Epidermal melanocyte (primary cell): ENCODE measurements at regions not wholly inside any gene's neighbourhood (a gene's known extent, or its start where the extent isn't known, plus 50 kb on each side); places are given as distances from the start of the nearest gene placed in this dataset.

Experiments
- DNase-seq: peaks from one replicate; pipeline ENCODE4 v3.0.0; 2011; ENCODE audit warnings: low spot score; ENCODE audit not compliant: insufficient read length

DNA sequence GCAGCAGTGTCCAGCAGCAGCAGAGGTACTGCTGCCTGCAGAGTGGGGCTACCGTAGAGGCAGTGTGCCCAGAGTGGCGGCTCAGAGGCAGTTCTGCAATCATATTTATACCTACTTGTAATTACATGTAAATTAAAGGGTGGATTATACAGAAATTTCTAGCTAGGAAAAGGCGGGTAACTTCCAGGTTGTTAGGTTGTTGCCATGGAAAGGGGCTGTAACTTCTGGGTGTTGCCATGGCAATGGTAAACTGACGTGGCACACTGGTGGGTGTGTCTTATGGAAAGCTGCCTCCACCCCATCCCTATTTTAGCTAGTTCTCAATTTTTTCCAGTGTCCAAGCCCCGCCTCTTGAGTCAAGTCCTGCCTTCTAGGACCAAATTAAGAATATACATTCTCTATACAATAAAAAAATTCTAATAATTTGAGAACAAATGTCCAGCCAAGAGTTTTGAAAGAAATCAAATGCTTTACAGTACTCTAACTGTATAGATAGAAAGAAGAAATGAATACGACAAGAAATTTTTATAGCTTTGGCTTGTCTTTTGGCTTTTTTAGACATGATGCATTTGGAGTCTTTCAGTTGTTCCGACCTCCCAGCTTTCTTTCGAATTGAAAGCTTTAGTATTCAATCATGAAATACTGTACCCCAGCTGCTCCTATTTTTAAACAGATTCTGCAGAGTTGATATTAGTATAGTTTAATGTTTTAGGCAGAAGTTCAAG lies 816.6 kb downstream of the DIAPH3 start:
- DNase-seq: no peak

DNA sequence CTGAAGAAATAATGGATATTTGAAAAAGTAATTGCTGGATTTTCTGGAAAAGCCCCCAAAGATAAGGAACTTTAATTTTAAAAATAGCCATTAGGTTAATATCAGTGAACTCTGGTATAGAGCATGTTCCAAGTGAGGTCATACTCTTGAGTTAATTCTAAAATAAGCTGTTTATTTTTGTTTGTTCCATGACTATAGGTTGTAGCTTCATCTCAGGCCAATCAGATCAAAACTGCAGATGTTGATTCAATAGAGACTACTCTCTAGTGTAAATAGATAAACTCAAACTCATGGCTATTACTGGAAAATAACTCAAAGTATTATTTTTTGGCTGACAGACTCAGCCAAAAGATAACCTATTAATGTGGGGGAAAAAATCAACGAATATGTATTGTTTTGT lies 815.1 kb downstream of the DIAPH3 start:
- DNase-seq: no peak

DNA sequence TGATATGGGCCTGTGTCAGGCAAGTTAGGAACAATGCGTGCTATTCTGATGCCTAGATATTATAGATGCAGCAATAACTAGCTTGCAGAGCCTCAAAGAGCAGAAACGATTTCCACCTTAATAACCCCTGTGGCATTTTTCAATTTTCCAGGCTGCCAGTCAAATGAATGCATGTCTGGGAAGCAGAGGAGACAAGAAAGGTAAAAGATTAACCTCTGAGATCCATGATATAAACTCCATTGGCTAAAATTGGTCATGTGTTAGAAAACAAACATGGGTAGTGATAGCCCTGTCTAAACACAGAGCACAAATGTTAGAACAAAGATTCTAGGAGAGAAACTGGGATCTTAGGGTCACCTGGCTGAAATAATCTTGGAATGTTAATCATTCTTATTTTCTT lies 811.1 kb downstream of the DIAPH3 start:
- no peak for DNase-seq

DNA sequence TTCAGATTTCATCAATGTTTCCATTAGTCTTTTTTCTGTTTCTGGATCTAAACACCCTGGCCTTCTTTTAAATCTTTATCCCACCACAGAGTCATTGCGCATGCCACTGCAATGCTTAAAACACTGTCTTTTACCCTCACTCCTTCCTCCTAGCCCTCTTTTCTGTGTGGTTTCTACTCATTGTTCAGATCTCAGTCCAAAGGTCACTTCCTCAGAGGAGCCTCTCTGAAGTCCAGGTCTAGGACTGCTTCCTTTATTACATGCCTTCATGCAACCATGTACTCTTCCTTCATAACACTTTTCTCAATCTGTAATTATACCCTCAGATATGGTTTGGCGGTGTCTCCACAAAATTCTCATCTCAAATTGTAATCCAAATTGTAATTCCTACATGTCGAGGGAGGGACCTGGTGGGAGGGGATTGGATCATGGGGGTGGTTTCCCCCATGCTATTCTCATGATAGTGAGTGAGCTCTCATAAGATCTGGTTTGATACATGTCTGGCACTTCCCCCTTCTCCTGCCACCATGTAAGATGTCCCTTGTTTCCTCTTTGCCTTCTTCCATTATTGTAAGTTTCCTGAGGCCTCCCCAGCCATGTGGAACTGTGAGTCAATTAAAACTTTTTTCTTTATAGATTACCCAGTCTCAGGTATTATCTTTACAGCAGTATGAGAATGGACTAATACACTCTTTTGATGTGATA lies 808.9 kb downstream of the DIAPH3 start:
- DNase-seq: no peak

DNA sequence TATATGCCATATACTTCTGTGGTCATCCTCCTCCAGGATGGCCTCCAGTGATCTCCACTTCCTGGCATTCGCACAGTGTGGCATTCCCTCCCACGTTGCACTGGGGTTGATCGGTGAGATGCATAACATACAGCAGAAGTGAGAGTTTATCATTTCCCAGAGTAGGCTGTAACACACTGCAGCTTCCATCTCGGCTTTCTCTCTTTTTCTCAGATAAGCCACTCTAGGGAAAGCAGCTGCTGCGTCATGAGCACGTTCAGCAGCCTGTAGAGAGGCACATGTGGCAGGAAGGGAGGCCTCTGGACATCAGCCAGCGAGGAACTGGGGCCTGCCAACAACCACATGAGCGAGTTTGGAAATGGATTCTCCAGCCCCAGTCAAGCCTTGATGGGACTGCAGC lies 807.1 kb downstream of the DIAPH3 start:
- DNase-seq: no peak

DNA sequence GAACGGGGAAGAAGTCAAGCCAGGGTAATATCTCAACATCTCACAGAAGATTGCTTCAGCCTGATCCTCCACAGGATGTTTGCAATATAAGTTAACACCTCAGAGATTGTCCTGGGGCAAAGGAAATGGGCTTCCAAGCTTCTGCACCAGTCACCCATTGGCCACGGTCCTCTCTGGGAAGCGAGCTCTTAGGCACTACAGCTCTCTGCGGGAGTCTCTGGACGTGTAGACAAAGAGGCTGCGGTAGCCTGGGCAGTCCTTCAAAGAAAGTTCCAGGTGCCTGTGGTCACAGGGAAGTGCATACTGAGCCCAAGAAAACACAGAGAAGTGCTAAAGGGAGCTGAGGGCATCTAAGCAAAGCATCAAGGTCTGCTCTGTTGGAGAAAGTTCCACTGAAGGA lies 805.7 kb downstream of the DIAPH3 start:
- no peak for DNase-seq

DNA sequence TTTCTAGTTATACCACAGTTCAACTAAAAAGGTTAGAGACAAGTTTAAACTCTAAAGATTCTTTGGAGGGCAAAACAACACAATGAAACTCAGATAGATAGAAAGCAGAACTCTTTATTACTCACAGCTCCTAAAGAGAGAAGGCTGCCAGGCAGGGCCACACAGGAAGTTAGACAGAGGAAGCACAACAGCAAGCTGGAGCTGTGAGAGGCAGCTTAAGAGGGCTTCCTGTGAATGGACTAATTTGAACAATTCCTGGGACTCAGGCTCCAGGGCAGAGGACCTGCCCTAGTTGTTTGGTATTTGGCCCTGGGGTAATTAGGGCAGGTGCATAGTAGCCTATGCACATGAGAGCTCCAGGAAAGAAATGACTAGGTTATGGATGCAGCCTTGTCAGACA lies 803.6 kb downstream of the DIAPH3 start:
- DNase-seq: no peak

DNA sequence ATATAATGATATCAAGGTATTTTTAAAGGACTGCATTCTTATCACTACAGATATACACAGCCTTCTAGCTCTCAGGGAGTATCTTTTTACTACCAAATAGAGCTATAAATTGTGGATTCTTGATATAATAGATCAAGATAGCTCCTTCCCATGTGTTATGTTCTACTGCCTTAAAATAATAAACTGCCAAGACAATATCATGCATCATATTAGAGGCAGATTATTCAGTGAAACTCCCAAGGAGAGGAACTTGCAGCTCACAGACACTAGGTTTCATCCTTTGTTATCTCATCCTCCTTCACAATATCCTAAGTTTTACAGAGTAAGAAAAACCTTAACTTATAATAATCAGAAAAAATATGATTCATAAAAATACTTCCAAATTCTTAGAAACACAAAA lies 802.8 kb downstream of the DIAPH3 start:
- no peak for DNase-seq

DNA sequence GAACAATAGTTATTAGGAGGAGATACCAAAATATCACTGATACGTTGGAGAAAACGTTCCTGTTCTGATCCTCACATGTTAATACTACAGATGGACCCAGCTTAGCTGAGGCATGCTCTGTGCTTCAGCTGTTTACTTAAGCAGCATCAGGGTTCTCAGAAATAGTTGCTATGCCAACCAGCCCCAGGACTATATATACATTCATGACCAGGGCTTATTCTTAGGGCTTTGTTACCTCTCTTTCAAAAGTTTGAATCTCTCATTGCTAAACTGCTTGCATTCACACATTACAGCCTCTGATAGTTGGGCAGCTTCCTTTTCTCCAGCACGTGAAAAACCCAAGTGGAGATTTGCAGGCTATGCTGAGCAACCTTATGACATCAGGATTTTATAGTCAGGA lies 800.4 kb downstream of the DIAPH3 start:
- no peak for DNase-seq

DNA sequence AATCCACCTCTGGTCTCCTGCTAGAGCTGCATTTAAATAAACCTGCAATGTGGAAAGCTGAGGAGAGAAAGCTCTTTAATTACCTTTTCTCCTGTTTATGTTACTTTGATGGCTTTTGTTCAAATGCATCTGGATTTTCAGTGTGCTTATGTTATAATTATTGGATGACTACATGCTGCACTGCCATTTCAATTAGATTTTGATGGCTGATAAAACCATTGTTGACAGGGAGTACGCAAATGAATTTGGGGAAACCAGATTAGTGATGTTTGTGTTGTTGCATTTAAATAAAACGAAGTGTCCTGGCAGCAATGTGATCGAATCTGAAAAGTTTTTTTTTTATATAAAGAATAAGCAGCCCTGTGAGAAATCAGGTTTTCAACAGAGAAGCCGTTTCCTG lies 799.8 kb downstream of the DIAPH3 start:
- DNase-seq: no peak

DNA sequence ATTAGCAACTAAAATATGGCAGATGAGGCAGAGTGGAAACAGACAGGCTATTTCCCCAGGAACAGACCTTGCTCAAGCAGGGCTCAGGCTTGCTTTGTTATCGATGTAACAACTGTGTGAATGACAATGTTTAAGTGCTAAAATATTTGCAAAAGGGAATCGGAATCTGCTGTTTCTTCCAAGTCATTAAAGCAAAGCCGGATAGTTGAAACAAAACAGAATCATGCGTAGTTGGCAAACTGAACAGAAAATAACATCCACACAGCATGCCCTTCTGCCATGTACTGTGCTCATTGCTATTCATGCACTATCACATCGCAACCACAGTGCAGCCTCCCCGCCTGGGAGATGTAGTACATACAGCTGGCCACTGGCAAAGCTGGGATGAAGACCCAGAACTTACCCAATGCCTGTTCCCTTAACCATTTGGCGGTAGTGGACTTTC lies 799.1 kb downstream of the DIAPH3 start:
- no peak for DNase-seq

DNA sequence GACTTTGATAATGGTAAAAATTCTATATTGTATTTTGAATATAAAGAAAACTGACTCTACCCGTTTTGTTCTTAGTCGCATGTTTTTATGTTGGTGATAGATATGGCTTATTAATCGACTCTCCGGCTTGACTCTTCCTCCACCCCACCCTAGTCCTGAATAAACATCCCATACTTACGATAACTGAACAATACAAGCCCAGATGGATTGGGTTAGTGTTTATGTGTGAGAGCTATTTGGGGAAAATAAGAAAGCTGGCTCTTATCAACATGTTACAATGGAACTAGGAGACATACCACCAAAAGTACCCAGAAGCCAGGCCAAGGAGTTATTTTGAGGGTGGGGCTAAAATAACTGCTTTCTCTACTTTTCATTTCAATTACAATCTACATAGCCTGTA lies 796.3 kb downstream of the DIAPH3 start:
- DNase-seq: no peak

DNA sequence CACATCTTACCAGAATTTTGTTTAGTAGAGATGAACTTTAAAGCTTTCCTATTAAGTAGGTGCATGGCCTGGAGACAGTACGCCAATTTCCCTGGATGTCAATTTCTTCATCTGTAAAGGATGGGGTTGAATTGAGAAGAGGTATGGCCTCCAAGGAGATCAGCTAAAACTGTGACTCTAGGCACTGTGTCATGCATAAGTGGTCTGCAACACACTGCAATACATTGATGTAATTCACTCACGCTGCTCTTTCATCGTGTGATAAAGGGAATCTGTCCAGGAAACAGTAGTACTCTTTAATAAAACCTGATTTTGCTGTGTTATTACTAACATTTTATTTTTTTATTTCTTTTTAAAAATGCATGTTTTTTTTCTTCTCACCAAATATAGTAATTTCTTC lies 795.8 kb downstream of the DIAPH3 start:
- DNase-seq: no peak

DNA sequence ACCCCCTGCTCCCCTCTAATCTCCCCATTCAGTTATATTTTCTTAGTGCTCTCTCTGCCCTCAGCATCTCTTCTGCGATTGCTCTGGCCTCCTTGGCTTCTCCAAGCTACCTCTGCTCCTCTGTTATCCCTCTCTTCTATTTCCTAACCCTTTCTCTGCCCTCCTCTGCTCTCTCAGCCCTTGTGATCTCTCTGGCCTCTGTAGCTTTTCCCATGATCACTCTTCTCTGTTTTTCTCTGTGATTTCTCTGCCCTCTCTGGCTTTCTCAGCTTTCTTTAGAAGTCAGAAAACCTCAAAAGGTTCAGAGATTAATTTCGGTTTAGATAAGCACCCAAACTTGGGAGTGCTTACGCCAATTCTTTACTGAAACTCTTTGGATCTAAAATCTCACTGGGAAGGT lies 795.0 kb downstream of the DIAPH3 start:
- no peak for DNase-seq

DNA sequence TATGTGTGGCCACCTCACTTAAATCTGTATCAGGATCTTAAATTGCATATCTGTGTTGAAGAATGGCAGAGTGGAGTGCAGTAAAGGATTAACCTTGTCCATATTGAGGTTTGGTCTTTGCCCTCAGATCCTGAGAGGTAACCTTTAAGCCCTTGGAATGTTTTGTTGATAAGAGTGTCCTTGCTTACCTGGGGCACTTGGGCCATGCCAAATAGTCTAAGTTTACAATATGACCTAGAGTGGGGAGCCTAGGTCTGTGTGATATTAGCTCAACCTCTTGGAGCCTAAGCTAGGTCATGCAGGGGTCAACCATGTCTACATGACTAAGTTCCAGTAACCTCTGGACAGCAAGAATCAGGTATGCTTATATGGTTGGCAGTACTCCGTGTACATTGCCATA lies 792.5 kb downstream of the DIAPH3 start:
- no peak for DNase-seq

DNA sequence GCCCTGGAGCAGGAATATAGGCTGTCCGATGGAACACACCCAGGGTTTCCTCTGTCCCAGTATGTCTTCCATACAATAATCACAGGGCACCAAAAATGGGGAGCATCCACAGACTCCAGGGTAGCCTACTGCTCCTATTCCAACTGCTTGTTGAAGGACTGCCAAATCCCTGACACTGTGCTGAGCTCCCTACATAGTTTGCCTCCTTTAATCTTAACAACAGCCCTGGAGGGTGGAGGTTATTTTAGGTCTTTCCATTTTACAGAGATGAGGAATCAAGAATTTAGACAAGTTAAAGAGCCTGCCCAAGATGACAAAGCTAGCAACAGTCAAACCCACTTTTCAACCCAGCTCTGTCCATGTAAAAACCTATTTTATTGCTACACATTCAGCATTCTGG lies 790.4 kb downstream of the DIAPH3 start:
- no peak for DNase-seq

DNA sequence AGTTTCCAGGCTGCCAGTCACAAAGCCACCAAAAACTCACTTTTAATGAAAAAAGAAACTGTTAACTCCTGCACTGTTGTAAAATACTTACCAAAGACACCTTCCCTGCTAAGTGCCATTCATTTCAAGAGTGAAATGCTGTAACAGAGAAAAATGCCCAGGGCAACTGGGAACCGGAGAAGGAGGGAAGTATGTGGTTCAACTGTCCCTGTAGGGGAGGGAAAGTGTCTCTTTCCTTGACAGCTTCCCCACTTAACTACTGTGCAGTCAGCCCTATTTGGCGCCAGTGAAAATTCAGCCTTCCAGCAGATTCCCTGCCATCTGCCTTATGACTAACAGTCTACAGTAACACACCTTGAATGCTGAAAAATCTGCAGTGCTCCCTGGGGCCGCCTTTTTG lies 789.0 kb downstream of the DIAPH3 start:
- DNase-seq: no peak

DNA sequence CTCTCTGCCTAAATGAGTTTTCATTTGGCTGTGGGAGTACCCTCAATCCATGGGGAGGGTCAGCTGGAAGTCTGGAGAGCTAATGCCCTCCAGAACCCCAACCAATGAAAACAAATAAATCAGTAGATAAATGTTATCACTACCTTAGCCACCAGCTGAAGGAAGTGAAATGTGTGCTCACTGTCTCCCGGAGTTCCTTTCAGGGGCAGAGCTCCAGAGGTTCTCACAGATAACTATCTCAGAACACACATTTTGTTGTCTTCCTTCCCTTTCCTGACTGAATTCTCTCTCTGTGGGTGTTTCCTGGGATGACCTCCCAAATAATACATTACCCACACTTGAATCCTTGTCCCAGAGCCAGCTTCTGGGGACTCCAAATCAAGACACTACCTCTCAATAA lies 779.6 kb downstream of the DIAPH3 start:
- DNase-seq: no peak

DNA sequence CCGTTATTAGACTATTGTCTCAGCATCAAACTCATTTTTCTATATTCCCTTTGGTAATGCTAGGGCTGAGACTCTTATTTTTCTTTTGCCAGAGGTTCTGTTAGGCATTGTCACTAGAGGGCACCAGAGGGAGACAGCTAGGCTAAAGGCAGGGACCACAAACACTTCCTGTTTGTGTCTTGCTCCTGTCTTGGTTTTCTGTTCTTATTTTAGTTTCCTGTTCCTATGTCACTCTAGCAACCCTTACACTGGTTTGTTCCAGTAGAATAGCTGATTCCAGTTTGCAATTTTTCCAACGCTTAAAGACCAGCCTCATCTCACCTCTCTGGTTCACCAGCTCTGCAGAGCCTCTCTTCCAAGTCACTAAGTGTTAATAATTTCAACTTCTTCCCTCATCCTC lies 772.0 kb downstream of the DIAPH3 start:
- DNase-seq: peak; percentile 68

DNA sequence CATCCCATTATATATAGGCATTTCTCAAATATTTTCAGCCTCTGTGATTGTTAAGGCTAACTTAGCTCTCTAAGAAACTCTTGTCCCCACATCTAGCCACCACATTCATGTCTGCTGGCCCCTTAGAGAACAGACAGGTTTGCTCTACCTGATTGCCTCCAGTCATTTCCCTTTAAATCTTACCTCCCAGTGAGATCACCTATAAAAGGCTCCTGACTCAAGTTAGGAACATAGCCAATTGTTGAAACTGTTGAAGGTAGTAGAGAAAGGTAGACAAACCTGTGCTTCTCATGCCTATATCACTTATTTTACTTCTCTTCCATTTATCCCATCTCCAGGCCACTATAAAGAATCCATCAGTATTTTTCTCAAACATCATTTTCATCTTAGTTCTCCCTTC lies 771.4 kb downstream of the DIAPH3 start:
- DNase-seq: no peak

DNA sequence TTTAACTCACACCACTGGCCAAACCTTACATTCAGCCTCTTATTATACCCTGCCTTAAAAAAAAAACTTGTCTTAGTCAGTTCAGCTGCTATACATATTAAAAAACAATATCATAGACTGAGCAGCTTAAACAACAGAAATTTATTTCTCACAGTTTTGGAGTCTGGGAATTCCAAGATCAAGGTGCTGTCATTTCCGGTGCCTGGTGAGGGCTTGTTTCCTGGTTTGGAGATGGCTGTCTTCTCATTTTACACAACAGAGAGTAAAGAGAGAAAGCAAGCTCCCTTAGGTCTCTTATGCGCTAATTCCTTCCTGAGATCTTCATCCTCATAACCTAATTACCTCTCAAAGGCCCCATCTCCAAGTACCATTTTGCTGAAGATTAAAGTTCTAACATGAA lies 769.2 kb downstream of the DIAPH3 start:
- no peak for DNase-seq

DNA sequence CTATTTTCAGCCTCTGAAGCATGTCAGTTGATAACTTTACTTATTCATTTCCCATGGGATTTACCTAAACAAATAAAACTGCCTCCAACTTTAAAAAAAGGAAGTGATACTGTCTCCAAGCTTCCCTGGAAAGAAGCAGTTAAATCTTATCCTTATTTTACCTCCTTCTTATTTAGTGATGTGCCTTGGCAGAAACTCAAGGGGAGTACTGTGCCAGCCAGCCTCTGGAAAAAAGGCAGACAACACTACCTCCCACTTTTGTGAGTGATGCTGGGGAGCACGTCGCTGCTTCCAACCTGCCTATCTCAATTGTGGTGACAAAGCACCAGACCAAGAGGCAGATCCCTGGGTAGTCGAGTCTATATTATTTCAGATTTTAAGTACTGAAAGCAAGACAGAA lies 765.6 kb downstream of the DIAPH3 start:
- no peak for DNase-seq

DNA sequence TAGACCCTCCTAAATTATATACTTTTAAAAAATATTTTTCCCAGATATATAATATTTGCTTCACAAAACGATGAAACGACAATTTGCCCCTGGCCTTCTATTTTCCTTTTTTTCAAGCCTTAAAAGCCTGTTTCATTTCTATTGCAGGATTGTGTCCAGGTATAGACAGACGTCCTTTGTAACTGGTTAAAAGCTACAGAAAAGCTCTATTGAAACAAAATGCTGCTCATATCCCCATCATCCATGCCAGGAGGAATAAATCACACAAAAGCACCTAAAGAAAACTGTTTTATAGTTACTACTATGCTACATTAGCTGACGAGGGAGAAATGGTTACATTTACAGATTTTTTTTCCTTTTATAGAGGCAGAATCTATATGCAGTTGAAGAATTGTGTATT lies 765.1 kb downstream of the DIAPH3 start:
- no peak for DNase-seq
